ENCODE measurements at regions not wholly inside any gene's neighbourhood (a gene's known extent, or its start where the extent isn't known, plus 50 kb on each side); places are given as distances from the start of the nearest gene placed in this dataset.

GRCh38 chr4:134539729-134540231 is 338.2 kb upstream of the PABPC4L start:
- TF ChIP-seq, protein P1, sequence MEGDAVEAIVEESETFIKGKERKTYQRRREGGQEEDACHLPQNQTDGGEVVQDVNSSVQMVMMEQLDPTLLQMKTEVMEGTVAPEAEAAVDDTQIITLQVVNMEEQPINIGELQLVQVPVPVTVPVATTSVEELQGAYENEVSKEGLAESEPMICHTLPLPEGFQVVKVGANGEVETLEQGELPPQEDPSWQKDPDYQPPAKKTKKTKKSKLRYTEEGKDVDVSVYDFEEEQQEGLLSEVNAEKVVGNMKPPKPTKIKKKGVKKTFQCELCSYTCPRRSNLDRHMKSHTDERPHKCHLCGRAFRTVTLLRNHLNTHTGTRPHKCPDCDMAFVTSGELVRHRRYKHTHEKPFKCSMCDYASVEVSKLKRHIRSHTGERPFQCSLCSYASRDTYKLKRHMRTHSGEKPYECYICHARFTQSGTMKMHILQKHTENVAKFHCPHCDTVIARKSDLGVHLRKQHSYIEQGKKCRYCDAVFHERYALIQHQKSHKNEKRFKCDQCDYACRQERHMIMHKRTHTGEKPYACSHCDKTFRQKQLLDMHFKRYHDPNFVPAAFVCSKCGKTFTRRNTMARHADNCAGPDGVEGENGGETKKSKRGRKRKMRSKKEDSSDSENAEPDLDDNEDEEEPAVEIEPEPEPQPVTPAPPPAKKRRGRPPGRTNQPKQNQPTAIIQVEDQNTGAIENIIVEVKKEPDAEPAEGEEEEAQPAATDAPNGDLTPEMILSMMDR (IDR thresholded peaks at IDR 0.05; ENCODE audit: poor library complexity), result no peak
- TF ChIP-seq EZH2 (IDR thresholded peaks at IDR 0.05; ENCODE audit: borderline replicate concordance) (no peak), EZH2phosphoT487 (IDR thresholded peaks at IDR 0.05; ENCODE audit: low read depth, severe bottlenecking, unreplicated experiment) (no peak)
